NT2/D1 (cell line): ENCODE measurements at regions not wholly inside any gene's neighbourhood (a gene's known extent, or its start where the extent isn't known, plus 50 kb on each side); places are given as distances from the start of the nearest gene placed in this dataset.

Source experiments
- SUZ12 ChIP-seq: IDR thresholded peaks from 2 replicates; pipeline ENCODE4 v1.6.1; 2011; ENCODE audit not compliant: insufficient read length, insufficient read depth; ENCODE audit errors: extremely low read depth
- YY1 ChIP-seq: IDR thresholded peaks from 2 replicates; pipeline ENCODE4 v1.6.1; 2011; ENCODE audit not compliant: insufficient read length, insufficient read depth
- ZNF274 ChIP-seq: IDR thresholded peaks from 2 replicates; pipeline ENCODE4 v1.6.1; 2011; ENCODE audit warnings: mild to moderate bottlenecking, low read depth, low read length

DNA sequence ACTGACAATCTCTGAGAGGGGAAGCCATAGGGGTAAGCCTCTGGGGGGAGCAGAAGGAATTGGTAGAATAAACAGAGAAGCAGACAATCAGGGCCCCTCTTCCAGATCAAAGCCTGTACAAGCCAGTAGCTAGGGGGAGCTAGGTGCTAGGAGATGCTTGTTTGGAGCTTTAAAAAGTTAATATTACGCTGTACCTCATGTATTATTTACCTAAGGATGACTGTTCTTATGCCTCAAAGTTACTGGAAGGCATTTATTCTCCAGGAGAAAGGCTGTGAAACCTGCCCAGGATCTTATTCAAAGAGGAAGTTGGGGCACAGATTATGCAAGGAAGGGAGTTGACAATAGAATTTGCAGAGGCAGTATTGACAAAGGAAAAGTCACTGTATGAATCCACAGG is 111.8 kb upstream of the SLC35F1 start:
- TF ChIP-seq SUZ12 (no peak), ZNF274 (no peak), YY1 (no peak)
